ENCODE measurements at regions not wholly inside any gene's neighbourhood (a gene's known extent, or its start where the extent isn't known, plus 50 kb on each side); places are given as distances from the start of the nearest gene placed in this dataset.
"Not testable (repeated sequence)": the region's sequence is repeated elsewhere in the genome, so short reads cannot be mapped to it uniquely, and the experiment has no call there.

- not testable (repeated sequence) for DNase-seq
Measured at GRCh38 chr16:29197494-29198100, 208.9 kb downstream of the NPIPB11 start.

GRCh38 chr16:29196746-29197145 lies 209.8 kb downstream of the NPIPB11 start:
- not testable (repeated sequence) for DNase-seq

GRCh38 chr16:29195116-29195872 lies 210.4 kb downstream of the LAT start:
- not testable (repeated sequence) for DNase-seq

- DNase-seq: not testable (repeated sequence)
Measured at GRCh38 chr16:29194185-29194844, 209.5 kb downstream of the LAT start.

- not testable (repeated sequence) for DNase-seq
Measured at GRCh38 chr16:29193634-29194033, 208.8 kb downstream of the LAT start.

- DNase-seq: not testable (repeated sequence)
Measured at GRCh38 chr16:29193248-29193574, 208.4 kb downstream of the LAT start.

GRCh38 chr16:29192329-29193247 lies 207.7 kb downstream of the LAT start:
- no peak for DNase-seq

GRCh38 chr16:29191636-29192180 lies 206.9 kb downstream of the LAT start:
- not testable (repeated sequence) for DNase-seq

GRCh38 chr16:29190553-29191431 lies 205.9 kb downstream of the LAT start:
- DNase-seq: not testable (repeated sequence)

GRCh38 chr16:29188806-29189205 lies 204.0 kb downstream of the LAT start:
- DNase-seq: not testable (repeated sequence)

- DNase-seq: not testable (repeated sequence)
Measured at GRCh38 chr16:29186306-29187220, 201.7 kb downstream of the LAT start.

- not testable (repeated sequence) for DNase-seq
Measured at GRCh38 chr16:29185872-29186271, 201.0 kb downstream of the LAT start.

GRCh38 chr16:29184738-29185438 lies 200.0 kb downstream of the LAT start:
- not testable (repeated sequence) for DNase-seq

- not testable (repeated sequence) for DNase-seq
Measured at GRCh38 chr16:29182940-29183868, 198.4 kb downstream of the LAT start.

GRCh38 chr16:29182501-29182900 lies 197.6 kb downstream of the LAT start:
- no peak for DNase-seq

GRCh38 chr16:29181921-29182411 lies 197.1 kb downstream of the LAT start:
- not testable (repeated sequence) for DNase-seq

- not testable (repeated sequence) for DNase-seq
Measured at GRCh38 chr16:29181254-29181780, 196.5 kb downstream of the LAT start.

GRCh38 chr16:29180206-29180600 lies 195.4 kb downstream of the LAT start:
- not testable (repeated sequence) for DNase-seq

Data from NCI-H2227 treated with DMSO at 0.1 percent for 48 hours (cell line).